ENCODE measurements at regions not wholly inside any gene's neighbourhood (a gene's known extent, or its start where the extent isn't known, plus 50 kb on each side); places are given as distances from the start of the nearest gene placed in this dataset.

GRCh38 chr12:114779186-114779585 lies 95.2 kb upstream of the TBX3 start (continued):
- TF ChIP-seq USF1 (IDR thresholded peaks at IDR 0.05; ENCODE audit: borderline replicate concordance, low read depth) = no peak
- no peak for TF ChIP-seq RAD21 (IDR thresholded peaks at IDR 0.05; ENCODE audit: low read length)
- no peak for TF ChIP-seq NFIC (IDR thresholded peaks at IDR 0.05; ENCODE audit: borderline replicate concordance)
- TF ChIP-seq ELF1 (IDR thresholded peaks at IDR 0.05) = no peak
- TF ChIP-seq GABPA (IDR thresholded peaks at IDR 0.05; ENCODE audit: low read depth) = no peak
- no peak for TF ChIP-seq FOSL2 (IDR thresholded peaks at IDR 0.05; ENCODE audit: borderline replicate concordance, low read depth)
- no peak for TF ChIP-seq RFX5 (IDR thresholded peaks at IDR 0.05; ENCODE audit: low read length)
- TF ChIP-seq ZBTB33 (IDR thresholded peaks at IDR 0.05; ENCODE audit: borderline replicate concordance, low read depth) = no peak
- TF ChIP-seq NRF1 (IDR thresholded peaks at IDR 0.05; ENCODE audit: low read depth, low read length) = no peak

GRCh38 chr12:114776731-114777442 lies 92.9 kb upstream of the TBX3 start:
- TF ChIP-seq MXI1 (IDR thresholded peaks at IDR 0.05; ENCODE audit: low read depth, low read length) (no peak), MEF2A (IDR thresholded peaks at IDR 0.05; ENCODE audit: borderline replicate concordance, low read depth) (no peak), USF1 (IDR thresholded peaks at IDR 0.05; ENCODE audit: borderline replicate concordance, low read depth) (no peak), EP300 (IDR thresholded peaks at IDR 0.05; ENCODE audit: borderline replicate concordance in 1 of 2, low read depth in 1 of 2, low read length in 1 of 2) (no peak), SIN3A (IDR thresholded peaks at IDR 0.05; ENCODE audit: borderline replicate concordance, low read depth, low read length) (no peak), PBX3 (IDR thresholded peaks at IDR 0.05) (no peak), RFX5 (IDR thresholded peaks at IDR 0.05; ENCODE audit: low read length) (no peak), RCOR1 (IDR thresholded peaks at IDR 0.05; ENCODE audit: low read length) (no peak), JUND (IDR thresholded peaks at IDR 0.05) (no peak), CHD2 (IDR thresholded peaks at IDR 0.05; ENCODE audit: low read length, partially characterized antibody) (no peak)
- ChIA-PET CTCF (interaction anchor here (1.2 kb wide), 1 partner anchor 11 kb away, joined by 3 read pairs; no protein-coding TSS in a partner anchor), POLR2A (no interaction called here)
- 72% methylated on average over 15 of the region's 15 CpGs for WGBS (ENCODE audit: low lambda C conversion rate)
- Histone ChIP-seq H3K9ac (no peak overlapping the region), H3K4me1 (ENCODE audit: control insufficient read depth in 1 of 2, insufficient read depth in 2 of 2, low read depth in 1 of 2, low read length in 1 of 2) (no peaks in the 10 kb centered on the region), H2AFZ (ENCODE audit: low read depth) (no peak overlapping the region), H3K36me3 (replicated peaks in 1 of 2; ENCODE audit: control insufficient read depth in 1 of 2, insufficient read depth in 2 of 2, low read length in 1 of 2) (no peaks in the 10 kb centered on the region), H3K4me2 (no peak overlapping the region), H3F3A (replicated peaks; ENCODE audit: insufficient read depth) (no peaks in the 10 kb centered on the region), H3K27me3 (ENCODE audit: insufficient read depth) (no peaks in the 10 kb centered on the region), H4K20me1 (ENCODE audit: insufficient read depth) (no peaks in the 10 kb centered on the region), H3K9me2 (no peaks in the 10 kb centered on the region), H3K4me3 (ENCODE audit: low read depth in 2 of 2, low read length in 1 of 2) (no peak overlapping the region), H3K27ac (ENCODE audit: low read depth in 2 of 2, low read length in 1 of 2) (no peak overlapping the region), H3K79me2 (ENCODE audit: insufficient read depth) (no peaks in the 10 kb centered on the region), H3K9me3 (no peaks in the 10 kb centered on the region)
- DNase-seq = no peak

Data from SK-N-SH (cell line).